ENCODE measurements at regions not wholly inside any gene's neighbourhood (a gene's known extent, or its start where the extent isn't known, plus 50 kb on each side); places are given as distances from the start of the nearest gene placed in this dataset.

GRCh38 chr3:182484682-182485081 is 308.6 kb upstream of the ATP11B start:
- no peak overlapping the region for H3K9ac ChIP-seq
- no peaks in the 10 kb centered on the region for H3K9me3 ChIP-seq
- TF ChIP-seq EP300 (IDR thresholded peaks at IDR 0.05; ENCODE audit: borderline replicate concordance in 1 of 2, low read depth in 1 of 2, low read length in 1 of 2), result no peak
- no peak for TF ChIP-seq SMC3 (IDR thresholded peaks at IDR 0.05; ENCODE audit: low read depth, low read length)
- no peak for TF ChIP-seq RXRA (IDR thresholded peaks at IDR 0.05; ENCODE audit: borderline replicate concordance, low read depth)
- TF ChIP-seq RFX5 (IDR thresholded peaks at IDR 0.05; ENCODE audit: low read length), result no peak
- TF ChIP-seq YY1 (IDR thresholded peaks at IDR 0.05; ENCODE audit: low read depth), result no peak
- TF ChIP-seq PBX3 (IDR thresholded peaks at IDR 0.05), result no peak
- TF ChIP-seq GABPA (IDR thresholded peaks at IDR 0.05; ENCODE audit: low read depth), result no peak
- TF ChIP-seq MAX (IDR thresholded peaks at IDR 0.05; ENCODE audit: low read depth), result no peak
- H3K79me2 ChIP-seq (ENCODE audit: insufficient read depth), result no peaks in the 10 kb centered on the region
- no peak overlapping the region for H3K4me3 ChIP-seq (ENCODE audit: low read depth in 2 of 2, low read length in 1 of 2)
- no peaks in the 10 kb centered on the region for H3K27me3 ChIP-seq (ENCODE audit: insufficient read depth)
- no peak overlapping the region for H3K4me2 ChIP-seq
- no peaks in the 10 kb centered on the region for H3K9me2 ChIP-seq
- no peak overlapping the region for H3K27ac ChIP-seq (ENCODE audit: low read depth in 2 of 2, low read length in 1 of 2)
- H3K36me3 ChIP-seq (replicated peaks in 1 of 2; ENCODE audit: control insufficient read depth in 1 of 2, insufficient read depth in 2 of 2, low read length in 1 of 2), result no peaks in the 10 kb centered on the region
- no peak for DNase-seq
- H4K20me1 ChIP-seq (ENCODE audit: insufficient read depth), result no peaks in the 10 kb centered on the region
- POLR2A ChIA-PET, result no interaction called here
- 53% methylated on average over 4 of the region's 4 CpGs for WGBS (ENCODE audit: low lambda C conversion rate)
- H3K4me1 ChIP-seq (ENCODE audit: control insufficient read depth in 1 of 2, insufficient read depth in 2 of 2, low read depth in 1 of 2, low read length in 1 of 2), result peaks cover 3 to 5% of the 10 kb centered on the region in 2 experiments; a peak in 3 of 4 replicates
- H2AFZ ChIP-seq (ENCODE audit: low read depth), result no peak overlapping the region
- CTCF ChIA-PET, result no interaction called here
- peaks cover 5% of the 10 kb centered on the region for H3F3A ChIP-seq (replicated peaks; ENCODE audit: insufficient read depth)

GRCh38 chr3:182485301-182485700 is 308.0 kb upstream of the ATP11B start:
- 58% methylated on average over 3 of the region's 3 CpGs for WGBS (ENCODE audit: low lambda C conversion rate)
- Histone ChIP-seq H3K36me3 (replicated peaks in 1 of 2; ENCODE audit: control insufficient read depth in 1 of 2, insufficient read depth in 2 of 2, low read length in 1 of 2) (no peaks in the 10 kb centered on the region), H3F3A (replicated peaks; ENCODE audit: insufficient read depth) (no peaks in the 10 kb centered on the region)

More at GRCh38 chr3:182485301-182485700, 308.0 kb upstream of the ATP11B start:
- Histone ChIP-seq H3K79me2 (ENCODE audit: insufficient read depth) (no peaks in the 10 kb centered on the region), H3K27ac (ENCODE audit: low read depth in 2 of 2, low read length in 1 of 2) (no peak overlapping the region), H4K20me1 (ENCODE audit: insufficient read depth) (no peaks in the 10 kb centered on the region), H3K4me3 (ENCODE audit: low read depth in 2 of 2, low read length in 1 of 2) (no peak overlapping the region), H2AFZ (ENCODE audit: low read depth) (no peak overlapping the region), H3K4me1 (ENCODE audit: control insufficient read depth in 1 of 2, insufficient read depth in 2 of 2, low read depth in 1 of 2, low read length in 1 of 2) (peaks cover 0 to 5% of the 10 kb centered on the region in 2 experiments; a peak in 1 of 4 replicates), H3K9me3 (no peaks in the 10 kb centered on the region), H3K4me2 (no peak overlapping the region), H3K9me2 (no peaks in the 10 kb centered on the region), H3K9ac (no peak overlapping the region), H3K27me3 (ENCODE audit: insufficient read depth) (no peaks in the 10 kb centered on the region)
- ChIA-PET POLR2A (no interaction called here), CTCF (no interaction called here)
- TF ChIP-seq USF2 (IDR thresholded peaks at IDR 0.05; ENCODE audit: borderline replicate concordance, low read depth, low read length) (no peak), CTCF (IDR thresholded peaks at IDR 0.05) (no peak), CHD2 (IDR thresholded peaks at IDR 0.05; ENCODE audit: low read length, partially characterized antibody) (no peak), TEAD4 (IDR thresholded peaks at IDR 0.05; ENCODE audit: borderline replicate concordance, insufficient read depth) (no peak), EP300 (IDR thresholded peaks at IDR 0.05; ENCODE audit: borderline replicate concordance in 1 of 2, low read depth in 1 of 2, low read length in 1 of 2) (no peak), IRF3 (IDR thresholded peaks at IDR 0.05; ENCODE audit: low read depth, low read length) (no peak)
- no peak for DNase-seq

Measured in SK-N-SH (cell line).